K562 (cell line): ENCODE measurements at regions not wholly inside any gene's neighbourhood (a gene's known extent, or its start where the extent isn't known, plus 50 kb on each side); places are given as distances from the start of the nearest gene placed in this dataset.

ENCODE experiments used
- ATAC-seq: fragments of 200-7000 bp; cut with Tn5 transposase; 3 replicates; pipeline ENCODE4 v1.9.1; 2020; ENCODE audit warnings: moderate library complexity
- BruUV-seq: library from RNA; stranded (reverse); fragments of 400-500 nt; replicated peaks from 2 replicates; lab custom pipeline; 2021; lab: Mats Ljungman, UMichigan
- CTCF ChIA-PET: fragments of 300-600 bp; formaldehyde crosslinking; extraction: SDS; loops from one replicate; lab custom pipeline; 2021; ENCODE audit warnings: low intra/inter-chr PET ratio; lab: Yijun Ruan, JAX
- POLR2A ChIA-PET: fragments of 300-600, 350-650 bp; sonication (Branson Sonifier 250); formaldehyde crosslinking; extraction: SDS; loops from one replicate; lab custom pipeline; 2021; ENCODE audit warnings: antibody characterized with exemption, inconsistent platforms; lab: Yijun Ruan, JAX
- DNase-seq, 4 experiments: peaks; one replicate each; pipeline versions ENCODE4 v3.0.0 to v3.0.0-alpha.2; 2011 to 2018; ENCODE audit warnings: low spot score in 3 of 4, mixed read lengths in 3 of 4; ENCODE audit errors: extremely low read depth in 1 of 4
- FAIRE-seq: peaks from 2 replicates; lab custom pipeline; 2011; peaks lifted over from hg19 to GRCh38; lab: Jason Lieb, UNC
- H2AFZ ChIP-seq: 2 replicates; pipeline ENCODE4 v1.6.0; 2011; ENCODE audit warnings: low read depth, low read length, control low read depth, inconsistent platforms
- H3K27ac ChIP-seq: fragments of 200-600 bp; 3 replicates; pipeline ENCODE4 v1.8.0; 2011; ENCODE audit warnings: low read depth, mild to moderate bottlenecking, control low read depth, inconsistent platforms, low read length, moderate library complexity, mixed read lengths; ENCODE audit errors: extremely low read depth
- H3K27me3 ChIP-seq, 2 experiments: fragments of 300-600 bp in 1 of 2; 2 replicates in 1 of 2; 3 replicates in 1 of 2; pipeline versions ENCODE4 v1.6.0 to v1.8.0; 2011; ENCODE audit warnings: inconsistent platforms in 2 of 2, low read length in 2 of 2, mild to moderate bottlenecking in 1 of 2, mixed read lengths in 1 of 2, moderate library complexity in 1 of 2; ENCODE audit not compliant: control insufficient read depth in 2 of 2, insufficient read depth in 2 of 2
- H3K36me3 ChIP-seq: fragments of 300-600 bp; 3 replicates; pipeline ENCODE4 v1.8.0; 2011; ENCODE audit warnings: mild to moderate bottlenecking, low read length, inconsistent platforms; ENCODE audit not compliant: control insufficient read depth, insufficient read depth
- H3K4me1 ChIP-seq, 2 experiments: fragments of 200-600 bp in 1 of 2; replicated peaks in 1 of 2; 2 replicates in 1 of 2; 3 replicates in 1 of 2; pipeline versions ENCODE4 v1.5.1 to v1.8.0; 2011; ENCODE audit warnings: inconsistent platforms in 2 of 2, low read length in 2 of 2, mild to moderate bottlenecking in 1 of 2, mixed read lengths in 1 of 2, moderate library complexity in 1 of 2; ENCODE audit not compliant: control insufficient read depth in 2 of 2, insufficient read depth in 2 of 2
- H3K4me2 ChIP-seq: 2 replicates; pipeline ENCODE4 v1.6.1; 2011; ENCODE audit warnings: low read length, control low read depth, inconsistent platforms, mixed read lengths; ENCODE audit not compliant: insufficient read depth
- H3K4me3 ChIP-seq: fragments of 200-600 bp; sonication (generic), shearing (Covaris generic); 2 replicates; pipeline ENCODE4 v1.5.1; 2016; ENCODE audit warnings: control low read depth, inconsistent platforms
- H3K79me2 ChIP-seq: fragments of 200-600 bp; 3 replicates; pipeline ENCODE4 v1.8.0; 2011; ENCODE audit warnings: low read length, inconsistent platforms; ENCODE audit not compliant: control insufficient read depth, insufficient read depth
- H3K9ac ChIP-seq, 2 experiments: 2 replicates each; pipeline versions ENCODE4 v1.6.0 to v1.6.1; 2011; ENCODE audit warnings: low read depth in 2 of 2, low read length in 2 of 2, control low read depth in 1 of 2, inconsistent platforms in 1 of 2, mild to moderate bottlenecking in 1 of 2, mixed read lengths in 1 of 2; ENCODE audit not compliant: insufficient read depth in 1 of 2
- H3K9me1 ChIP-seq: one replicate; pipeline ENCODE4 v1.6.0; 2011; ENCODE audit warnings: inconsistent platforms, mild to moderate bottlenecking, low read length, moderate library complexity; ENCODE audit not compliant: control insufficient read depth, insufficient read depth
- H3K9me3 ChIP-seq: replicated peaks from 2 replicates; pipeline ENCODE4 v1.5.1; 2011; ENCODE audit warnings: low read depth, low read length, inconsistent platforms; ENCODE audit not compliant: control insufficient read depth, insufficient read depth
- H4K20me1 ChIP-seq: replicated peaks from 2 replicates; pipeline ENCODE4 v1.6.1; 2011; ENCODE audit warnings: low read length, inconsistent platforms, mixed read lengths; ENCODE audit not compliant: control insufficient read depth, insufficient read depth
- DDX20 ChIP-seq: fragments of 450-650 bp; IDR thresholded peaks from 2 replicates; pipeline ENCODE4 v1.6.1; 2016; ENCODE audit warnings: missing genetic modification characterization, low read depth, mild to moderate bottlenecking, missing compliant biosample characterization, moderate library complexity
- MTA3 ChIP-seq: fragments of 450-650 bp; formaldehyde crosslinking; IDR thresholded peaks from 2 replicates; pipeline ENCODE4 v1.6.1; 2017; ENCODE audit warnings: mild to moderate bottlenecking, borderline replicate concordance
- ZNF347 ChIP-seq: fragments of 450-650 bp; formaldehyde crosslinking; IDR thresholded peaks from 2 replicates; pipeline ENCODE4 v1.4.0; 2020; ENCODE audit warnings: low read depth, mild to moderate bottlenecking, moderate library complexity
- WGBS: fragments of 100-300 bp; shearing (Covaris generic); methylation state at CpG from one replicate; pipeline ENCODE4 v1.1.6; 2016; ENCODE audit warnings: low coverage, mixed read lengths; ENCODE audit not compliant: insufficient coverage; ENCODE audit errors: missing lambda C conversion rate; 5-methylcytosine and 5-hydroxymethylcytosine counted together
- in situ Hi-C: fragments of 300-500 bp; cut with MboI; formaldehyde crosslinking; loops from 4 replicates; pipeline ENCODE4 v1.15.0; 2018; ENCODE audit warnings: inconsistent platforms, mixed read lengths
- intact Hi-C: fragments of 100-400 bp; cut with micrococcal nuclease; formaldehyde crosslinking; loops from 2 replicates; pipeline ENCODE4 v1.14.2; 2022

- intact Hi-C loops = no loop called here
- POLR2A ChIA-PET = no interaction called here
- WGBS = 0% methylated on average over 2 of the region's 2 CpGs
- Histone ChIP-seq H3K27me3 (no peaks in the 10 kb centered on the region), H3K9me1 (no peaks in the 10 kb centered on the region), H3K9me3 (no peaks in the 10 kb centered on the region), H3K4me1 (no peaks in the 10 kb centered on the region), H3K4me3 (no peak overlapping the region), H3K27ac (no peak overlapping the region), H3K4me2 (no peak overlapping the region), H3K79me2 (no peaks in the 10 kb centered on the region), H4K20me1 (no peaks in the 10 kb centered on the region), H3K9ac (no peak overlapping the region), H3K36me3 (no peaks in the 10 kb centered on the region), H2AFZ (no peak overlapping the region)
- FAIRE-seq (no peak), DNase-seq (no peak), ATAC-seq (no peak)
- TF ChIP-seq DDX20 (tag) (no peak), ZNF347 (CRISPR knock-in tag) (no peak)
- CTCF ChIA-PET = interaction anchor here (0.7 kb wide), 1 partner anchor 15 kb away, joined by 3 read pairs; no protein-coding TSS in a partner anchor
- no TSS peak for BruUV-seq
- in situ Hi-C loops = no loop called here
Measured at GRCh38 chr3:124291008-124291407, 299.1 kb upstream of the ROPN1 start.

GRCh38 chr3:124292329-124292728 lies 300.4 kb upstream of the ROPN1 start:
- no peaks in the 10 kb centered on the region for H3K36me3 ChIP-seq
- no peak overlapping the region for H3K4me3 ChIP-seq
- intact Hi-C loops = no loop called here
- POLR2A ChIA-PET = no interaction called here
- FAIRE-seq (no peak), ATAC-seq (no peak)
- H3K9me3 ChIP-seq = no peaks in the 10 kb centered on the region
- H2AFZ ChIP-seq = no peak overlapping the region
- H3K79me2 ChIP-seq = no peaks in the 10 kb centered on the region
- no peak overlapping the region for H3K4me2 ChIP-seq
- H3K27me3 ChIP-seq = no peaks in the 10 kb centered on the region; a peak in 1 of 5 replicates
- H3K9me1 ChIP-seq = no peaks in the 10 kb centered on the region
- no peak for TF ChIP-seq MTA3
- TF ChIP-seq, all 486 proteins: peak for 0
- no peaks in the 10 kb centered on the region for H4K20me1 ChIP-seq
- in situ Hi-C loops = no loop called here
- no peak overlapping the region for H3K27ac ChIP-seq
- no TSS peak for BruUV-seq
- H3K4me1 ChIP-seq = no peaks in the 10 kb centered on the region
- 6% methylated on average over 4 of the region's 4 CpGs for WGBS
- CTCF ChIA-PET = no interaction called here
- no peak overlapping the region; a peak in 1 of 4 replicates for H3K9ac ChIP-seq
- no peak for DNase-seq
